Lower leg skin (tissue), 4 donors: ENCODE measurements at regions not wholly inside any gene's neighbourhood (a gene's known extent, or its start where the extent isn't known, plus 50 kb on each side); places are given as distances from the start of the nearest gene placed in this dataset.

Experiments used
- DNase-seq, 2 donors: peaks; one replicate each; pipeline ENCODE4 v3.0.0-alpha.2; 2019; ENCODE audit warnings: low spot score in 2 of 2
- H3K4me3 ChIP-seq: fragments of 200-600 bp; sonication (generic); 2 replicates; pipeline ENCODE4 v1.5.1; 2017; ENCODE audit warnings: mild to moderate bottlenecking, low read depth; ENCODE audit not compliant: poor library complexity, severe bottlenecking
- CTCF ChIP-seq, 3 donors: fragments of 450-650 bp; IDR thresholded peaks; one replicate each; pipeline ENCODE4 v1.5.1; 2016; ENCODE audit warnings: antibody characterized with exemption in 3 of 3, mild to moderate bottlenecking in 3 of 3, moderate library complexity in 2 of 3
- POLR2A ChIP-seq, 2 donors: fragments of 450-650 bp; IDR thresholded peaks; one replicate each; pipeline ENCODE4 v1.6.1; 2016 to 2017; ENCODE audit warnings: antibody characterized with exemption in 2 of 2, mild to moderate bottlenecking in 1 of 2, moderate library complexity in 1 of 2
- WGBS, 2 donors: methylation state at CpG; one replicate each; pipeline ENCODE4 v1.1.5; 2018; 5-methylcytosine and 5-hydroxymethylcytosine counted together
- intact Hi-C: fragments of 100-400 bp; cut with DNase I; formaldehyde crosslinking; loops from one replicate; pipeline ENCODE4 v1.15.0; 2023; ENCODE audit warnings: low total_unique reads

GRCh38 chr1:82597649-82598048 is 796.9 kb downstream of the ADGRL2 start:
- intact Hi-C loops = no loop called here
- H3K4me3 ChIP-seq = no peak overlapping the region
- no peak for DNase-seq
- 50 to 65% methylated on average over 3 of the region's 3 CpGs for WGBS, 2 donors
- TF ChIP-seq POLR2A (IDR thresholded peaks at IDR 0.05) = no peak
- no peak for TF ChIP-seq CTCF (IDR thresholded peaks at IDR 0.05)

- intact Hi-C loops = no loop called here
- no peak for TF ChIP-seq POLR2A (IDR thresholded peaks at IDR 0.05)
- TF ChIP-seq CTCF (IDR thresholded peaks at IDR 0.05) = no peak
- H3K4me3 ChIP-seq = no peak overlapping the region
- WGBS, 2 donors = 84 to 97% methylated on average over 1 of the region's 1 CpG
- DNase-seq = no peak
Measured at GRCh38 chr1:82597141-82597540, 796.4 kb downstream of the ADGRL2 start.

GRCh38 chr1:82593561-82593960 is 792.8 kb downstream of the ADGRL2 start:
- no peak for TF ChIP-seq POLR2A (IDR thresholded peaks at IDR 0.05)
- no peak for TF ChIP-seq CTCF (IDR thresholded peaks at IDR 0.05)
- 59 to 66% methylated on average over 2 of the region's 2 CpGs for WGBS, 2 donors
- intact Hi-C loops = no loop called here
- no peak for DNase-seq
- no peak overlapping the region for H3K4me3 ChIP-seq

GRCh38 chr1:82589588-82589987 is 788.9 kb downstream of the ADGRL2 start:
- TF ChIP-seq POLR2A (IDR thresholded peaks at IDR 0.05) = no peak
- TF ChIP-seq CTCF (IDR thresholded peaks at IDR 0.05) = no peak
- 94 to 96% methylated on average over 5 of the region's 5 CpGs for WGBS, 2 donors
- no peak overlapping the region for H3K4me3 ChIP-seq
- no peak for DNase-seq
- intact Hi-C loops = no loop called here

GRCh38 chr1:82587371-82587770 is 786.6 kb downstream of the ADGRL2 start:
- intact Hi-C loops = no loop called here
- WGBS, 2 donors = 68 to 86% methylated on average over 1 of the region's 1 CpG
- TF ChIP-seq POLR2A (IDR thresholded peaks at IDR 0.05) = no peak
- no peak for TF ChIP-seq CTCF (IDR thresholded peaks at IDR 0.05)
- no peak for DNase-seq
- H3K4me3 ChIP-seq = no peak overlapping the region

GRCh38 chr1:82586473-82586872 is 785.7 kb downstream of the ADGRL2 start:
- H3K4me3 ChIP-seq = no peak overlapping the region
- no peak for TF ChIP-seq CTCF (IDR thresholded peaks at IDR 0.05)
- intact Hi-C loops = no loop called here
- DNase-seq = no peak
